Colonic mucosa (tissue), 4 donors: ENCODE measurements at regions not wholly inside any gene's neighbourhood (a gene's known extent, or its start where the extent isn't known, plus 50 kb on each side); places are given as distances from the start of the nearest gene placed in this dataset.

Experiments used
- DNase-seq: peaks from one replicate; pipeline ENCODE4 v3.0.0-alpha.2; 2020
- H3K27ac ChIP-seq: fragments of 200-600 bp; one replicate; pipeline ENCODE4 v1.8.0; 2021
- H3K27me3 ChIP-seq: fragments of 200-600 bp; one replicate; pipeline ENCODE4 v1.8.0; 2021
- H3K36me3 ChIP-seq: fragments of 200-600 bp; one replicate; pipeline ENCODE4 v1.8.0; 2021
- H3K4me1 ChIP-seq: fragments of 200-600 bp; one replicate; pipeline ENCODE4 v1.8.0; 2021; ENCODE audit warnings: mild to moderate bottlenecking
- H3K4me3 ChIP-seq: fragments of 200-600 bp; one replicate; pipeline ENCODE4 v1.8.0; 2021
- H3K9ac ChIP-seq, 2 donors: one replicate each; pipeline ENCODE4 v1.7.0; 2013; ENCODE audit warnings: control low read depth in 2 of 2, low read depth in 2 of 2, low read length in 2 of 2
- H3K9me3 ChIP-seq: fragments of 200-600 bp; one replicate; pipeline ENCODE4 v1.8.0; 2021
- CTCF ChIP-seq: fragments of 200-600 bp; IDR thresholded peaks from one replicate; pipeline ENCODE4 v1.8.0; 2022; ENCODE audit warnings: antibody characterized with exemption, mild to moderate bottlenecking
- intact Hi-C: fragments of 100-400 bp; cut with DNase I; formaldehyde crosslinking; loops from one replicate; pipeline ENCODE4 v1.14.1; 2022
- donor health status: healthy.
- donor health status: DM: no; HTN: no; CAD: no.
- donor health status: DM: no; HTN: no; CAD: no.

DNA sequence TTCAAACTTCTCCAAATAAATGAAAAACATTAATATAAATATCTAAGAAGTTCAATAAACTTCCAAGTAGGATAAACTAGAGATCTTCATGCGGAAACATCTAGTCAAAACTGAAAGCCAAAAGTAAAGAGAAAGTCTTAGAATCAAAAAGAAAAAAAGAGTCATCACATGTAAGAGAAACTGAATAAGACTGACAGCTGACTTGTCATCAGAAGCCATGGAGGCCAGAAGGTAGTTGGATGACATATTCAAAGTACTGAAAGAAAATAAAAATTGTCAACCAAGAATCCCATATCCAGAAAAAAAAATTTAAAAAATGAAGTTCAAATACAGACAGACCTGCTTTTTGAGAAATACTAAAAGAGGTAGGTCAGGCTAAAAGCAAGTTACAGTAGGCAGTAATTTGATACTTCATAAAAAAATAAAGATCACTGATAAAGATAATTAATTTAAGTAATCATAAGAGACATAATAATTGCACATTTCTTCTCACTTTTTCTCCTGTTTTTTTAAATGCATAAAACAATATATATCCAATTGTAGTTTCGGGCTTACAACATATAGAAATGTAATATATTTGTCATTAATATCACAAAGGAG, 327.6 kb upstream of the PCDH9 start:
- H3K4me3 ChIP-seq: no peak overlapping the region
- DNase-seq: no peak
- intact Hi-C loops: no loop called here
- H3K36me3 ChIP-seq: no peaks in the 10 kb centered on the region
- TF ChIP-seq CTCF: no peak
- H3K27me3 ChIP-seq: no peaks in the 10 kb centered on the region
- no peaks in the 10 kb centered on the region for H3K9me3 ChIP-seq
- H3K27ac ChIP-seq: no peak overlapping the region
- no peaks in the 10 kb centered on the region for H3K4me1 ChIP-seq
- no peak overlapping the region for H3K9ac ChIP-seq

DNA sequence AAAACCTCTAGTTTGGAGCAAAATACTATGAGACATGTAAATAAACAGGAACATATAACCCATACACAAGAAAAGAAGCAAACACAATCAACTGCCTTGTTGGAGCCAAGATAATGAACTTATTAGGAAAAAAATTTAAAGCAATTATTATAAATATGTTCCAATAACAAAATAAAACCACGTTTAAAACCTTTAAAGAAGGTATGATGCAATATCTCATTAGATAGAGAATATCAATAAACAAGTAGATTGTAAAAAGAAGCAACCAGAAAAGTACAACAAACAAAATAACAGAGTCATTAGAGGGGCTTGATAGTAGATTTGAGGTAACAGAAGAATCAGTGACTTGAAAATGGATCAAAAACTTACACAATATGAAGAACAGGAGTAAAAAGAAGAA, 327.0 kb upstream of the PCDH9 start:
- Histone ChIP-seq H3K9ac (no peak overlapping the region), H3K9me3 (no peaks in the 10 kb centered on the region), H3K4me1 (no peaks in the 10 kb centered on the region), H3K4me3 (no peak overlapping the region), H3K36me3 (no peaks in the 10 kb centered on the region), H3K27ac (no peak overlapping the region), H3K27me3 (no peaks in the 10 kb centered on the region)
- intact Hi-C loops: no loop called here
- DNase-seq: no peak
- no peak for TF ChIP-seq CTCF

GRCh38 chr13:67554746-67555452, 324.8 kb upstream of the PCDH9 start:
- no peak overlapping the region for H3K27ac ChIP-seq
- no peaks in the 10 kb centered on the region for H3K27me3 ChIP-seq
- no peak overlapping the region for H3K4me3 ChIP-seq
- intact Hi-C loops: no loop called here
- H3K4me1 ChIP-seq: no peaks in the 10 kb centered on the region
- H3K36me3 ChIP-seq: no peaks in the 10 kb centered on the region
- H3K9ac ChIP-seq: no peak overlapping the region
- no peaks in the 10 kb centered on the region for H3K9me3 ChIP-seq
- DNase-seq: no peak
- TF ChIP-seq CTCF: no peak

DNA sequence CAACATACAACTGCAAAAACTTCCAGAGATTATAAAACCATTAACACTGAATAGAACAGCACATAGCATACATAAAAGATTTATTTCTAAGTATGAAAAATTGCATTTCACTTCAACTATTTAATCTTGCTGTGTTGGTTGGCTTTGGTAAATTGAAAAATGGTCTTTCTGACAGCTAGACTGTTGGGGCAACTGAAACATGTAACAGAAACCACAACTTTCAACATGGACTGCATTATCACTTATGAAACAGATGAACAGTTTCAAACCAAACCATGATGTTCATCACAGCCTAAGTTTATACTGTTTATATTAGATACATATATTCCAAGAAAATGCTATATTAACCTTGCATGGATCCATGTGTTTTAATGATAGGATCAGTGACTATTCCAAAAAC, 324.1 kb upstream of the PCDH9 start:
- H3K27ac ChIP-seq: no peak overlapping the region
- H3K27me3 ChIP-seq: no peaks in the 10 kb centered on the region
- H3K4me1 ChIP-seq: no peaks in the 10 kb centered on the region
- DNase-seq: no peak
- H3K4me3 ChIP-seq: no peak overlapping the region
- H3K36me3 ChIP-seq: no peaks in the 10 kb centered on the region
- no peak overlapping the region for H3K9ac ChIP-seq
- no peaks in the 10 kb centered on the region for H3K9me3 ChIP-seq
- intact Hi-C loops: no loop called here
- TF ChIP-seq CTCF: no peak

- TF ChIP-seq CTCF: no peak
- no peak for DNase-seq
- Histone ChIP-seq H3K27ac (no peak overlapping the region), H3K9me3 (no peaks in the 10 kb centered on the region), H3K36me3 (no peaks in the 10 kb centered on the region), H3K4me1 (no peaks in the 10 kb centered on the region), H3K27me3 (no peaks in the 10 kb centered on the region), H3K9ac (no peak overlapping the region), H3K4me3 (no peak overlapping the region)
- intact Hi-C loops: no loop called here
These were observed 319.2 kb upstream of the PCDH9 start for GRCh38 chr13:67549331-67549730.
